MM.1S (cell line): ENCODE measurements at regions not wholly inside any gene's neighbourhood (a gene's known extent, or its start where the extent isn't known, plus 50 kb on each side); places are given as distances from the start of the nearest gene placed in this dataset.

ENCODE experiments used
- DNase-seq: peaks from one replicate; pipeline ENCODE4 v3.0.0-alpha.2; 2015
- H2AFZ ChIP-seq: fragments of 300-600 bp; sonication (generic); 2 replicates; pipeline ENCODE4 v1.6.0; 2016; ENCODE audit warnings: antibody characterized with exemption, low read length
- H3F3A ChIP-seq: fragments of 300-600 bp; sonication (generic); 2 replicates; pipeline ENCODE4 v1.6.1; 2016; ENCODE audit warnings: mild to moderate bottlenecking, antibody characterized with exemption, low read length, moderate library complexity, mixed read lengths; ENCODE audit not compliant: insufficient read depth
- H3K27ac ChIP-seq: fragments of 300-600 bp; sonication (generic); 2 replicates; pipeline ENCODE4 v1.5.1; 2016; ENCODE audit warnings: mild to moderate bottlenecking, low read length
- H3K27me3 ChIP-seq: fragments of 300-600 bp; sonication (generic); replicated peaks from 2 replicates; pipeline ENCODE4 v1.6.0; 2016; ENCODE audit warnings: low read length; ENCODE audit not compliant: insufficient read depth
- H3K36me3 ChIP-seq: fragments of 300-600 bp; sonication (generic); replicated peaks from 2 replicates; pipeline ENCODE4 v1.6.1; 2016; ENCODE audit warnings: mild to moderate bottlenecking, low read length, mixed read lengths; ENCODE audit not compliant: insufficient read depth
- H3K4me1 ChIP-seq: fragments of 300-600 bp; sonication (generic); 2 replicates; pipeline ENCODE4 v1.6.1; 2016; ENCODE audit warnings: low read length, mixed read lengths
- H3K4me2 ChIP-seq: fragments of 300-600 bp; sonication (generic); 2 replicates; pipeline ENCODE4 v1.6.0; 2016; ENCODE audit warnings: low read depth, low read length
- H3K4me3 ChIP-seq: fragments of 300-600 bp; sonication (generic); 2 replicates; pipeline ENCODE4 v1.5.1; 2016; ENCODE audit warnings: low read length, mixed read lengths
- H3K79me2 ChIP-seq: fragments of 300-600 bp; sonication (generic); 2 replicates; pipeline ENCODE4 v1.6.1; 2016; ENCODE audit warnings: mixed run types, low read length, mixed read lengths
- H3K9ac ChIP-seq: fragments of 300-600 bp; sonication (generic); 2 replicates; pipeline ENCODE4 v1.6.1; 2016; ENCODE audit warnings: low read length, mixed read lengths
- H3K9me2 ChIP-seq: fragments of 300-600 bp; sonication (generic); replicated peaks from 2 replicates; pipeline ENCODE4 v1.6.1; 2016; ENCODE audit warnings: mild to moderate bottlenecking, low read length, mixed read lengths; ENCODE audit not compliant: insufficient read depth
- H3K9me3 ChIP-seq: fragments of 300-600 bp; sonication (generic); replicated peaks from 2 replicates; pipeline ENCODE4 v1.6.1; 2016; ENCODE audit warnings: mild to moderate bottlenecking, low read length, mixed read lengths; ENCODE audit not compliant: insufficient read depth
- H4K20me1 ChIP-seq: fragments of 300-600 bp; sonication (generic); 2 replicates; pipeline ENCODE4 v1.6.1; 2016; ENCODE audit warnings: mild to moderate bottlenecking, low read length, moderate library complexity, mixed read lengths; ENCODE audit not compliant: insufficient read depth
- EZH2 ChIP-seq: fragments of 300-600 bp; sonication (generic); optimal IDR thresholded peaks from 2 replicates; pipeline ENCODE3; 2017; ENCODE audit warnings: low read depth, mild to moderate bottlenecking, antibody characterized with exemption, low read length, mixed read lengths
- EZH2phosphoT487 ChIP-seq: fragments of 300-600 bp; sonication (generic); IDR thresholded peaks from 2 replicates; pipeline ENCODE4 v1.6.1; 2018; ENCODE audit warnings: antibody characterized with exemption, low read length
- TF ChIP-seq, protein P1 (sequence below): fragments of 300-600 bp; sonication (generic); IDR thresholded peaks from 2 replicates; pipeline ENCODE4 v1.5.1; 2016; ENCODE audit warnings: antibody characterized with exemption, low read length, mixed read lengths

DNA sequence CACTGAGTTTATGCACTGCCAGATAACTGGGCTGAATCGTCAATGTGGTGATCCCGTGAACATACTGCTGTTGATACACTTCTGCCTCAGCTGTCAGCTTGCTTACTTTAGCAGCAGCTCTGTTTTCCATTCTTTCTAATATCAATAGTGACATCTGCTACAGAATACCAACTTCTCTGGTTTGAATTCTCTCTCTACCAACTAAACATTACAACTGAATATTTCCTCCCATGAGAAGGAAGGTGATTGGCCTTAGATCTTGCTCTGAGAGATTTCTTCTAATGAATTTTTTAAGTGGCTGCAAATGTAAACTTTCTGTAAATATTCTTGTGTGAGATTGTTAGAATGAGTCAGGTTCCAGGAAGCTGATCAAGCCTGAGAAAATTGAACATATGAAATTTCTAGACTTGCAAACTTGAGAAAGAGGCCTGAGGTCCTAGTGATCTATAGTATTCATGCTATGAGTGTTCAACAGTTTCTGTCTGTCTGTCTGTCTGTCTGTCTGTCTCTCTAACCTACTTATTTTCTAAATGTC lies 205.5 kb upstream of the CDKN2B start:
- no peak for DNase-seq
- no peaks in the 10 kb centered on the region for H3K36me3 ChIP-seq
- H4K20me1 ChIP-seq, result no peaks in the 10 kb centered on the region
- H3K9ac ChIP-seq, result no peak overlapping the region
- no peaks in the 10 kb centered on the region for H3F3A ChIP-seq
- no peak overlapping the region for H2AFZ ChIP-seq
- no peaks in the 10 kb centered on the region for H3K79me2 ChIP-seq
- no peak for TF ChIP-seq EZH2phosphoT487
- TF ChIP-seq, protein P1, sequence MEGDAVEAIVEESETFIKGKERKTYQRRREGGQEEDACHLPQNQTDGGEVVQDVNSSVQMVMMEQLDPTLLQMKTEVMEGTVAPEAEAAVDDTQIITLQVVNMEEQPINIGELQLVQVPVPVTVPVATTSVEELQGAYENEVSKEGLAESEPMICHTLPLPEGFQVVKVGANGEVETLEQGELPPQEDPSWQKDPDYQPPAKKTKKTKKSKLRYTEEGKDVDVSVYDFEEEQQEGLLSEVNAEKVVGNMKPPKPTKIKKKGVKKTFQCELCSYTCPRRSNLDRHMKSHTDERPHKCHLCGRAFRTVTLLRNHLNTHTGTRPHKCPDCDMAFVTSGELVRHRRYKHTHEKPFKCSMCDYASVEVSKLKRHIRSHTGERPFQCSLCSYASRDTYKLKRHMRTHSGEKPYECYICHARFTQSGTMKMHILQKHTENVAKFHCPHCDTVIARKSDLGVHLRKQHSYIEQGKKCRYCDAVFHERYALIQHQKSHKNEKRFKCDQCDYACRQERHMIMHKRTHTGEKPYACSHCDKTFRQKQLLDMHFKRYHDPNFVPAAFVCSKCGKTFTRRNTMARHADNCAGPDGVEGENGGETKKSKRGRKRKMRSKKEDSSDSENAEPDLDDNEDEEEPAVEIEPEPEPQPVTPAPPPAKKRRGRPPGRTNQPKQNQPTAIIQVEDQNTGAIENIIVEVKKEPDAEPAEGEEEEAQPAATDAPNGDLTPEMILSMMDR, result no peak
- no peak for TF ChIP-seq EZH2
- no peaks in the 10 kb centered on the region for H3K4me1 ChIP-seq
- no peaks in the 10 kb centered on the region for H3K9me2 ChIP-seq
- no peaks in the 10 kb centered on the region for H3K27me3 ChIP-seq
- no peaks in the 10 kb centered on the region for H3K9me3 ChIP-seq
- no peak overlapping the region for H3K27ac ChIP-seq
- no peak overlapping the region for H3K4me3 ChIP-seq
- no peak overlapping the region for H3K4me2 ChIP-seq

DNA sequence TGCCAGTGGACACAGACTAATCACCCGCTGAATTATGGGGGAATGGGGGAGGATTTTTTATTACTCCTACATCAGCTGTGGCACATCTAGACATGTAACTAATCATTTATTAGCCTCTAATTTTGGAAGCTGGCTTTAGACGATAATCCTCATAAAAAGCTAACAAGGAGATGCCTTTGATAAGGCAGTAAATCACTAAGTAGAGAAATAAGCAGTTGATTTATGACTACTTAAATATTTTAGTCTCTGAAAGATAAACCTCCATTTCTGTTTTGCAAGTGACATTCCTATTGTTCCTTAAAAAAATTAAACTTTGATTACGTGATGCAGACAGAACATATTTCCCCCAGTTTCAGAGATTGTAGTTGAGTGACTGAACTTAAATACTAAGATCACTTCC lies 206.4 kb upstream of the CDKN2B start:
- no peaks in the 10 kb centered on the region for H3K79me2 ChIP-seq
- no peaks in the 10 kb centered on the region for H3K9me2 ChIP-seq
- no peak overlapping the region for H3K4me3 ChIP-seq
- no peak overlapping the region for H3K4me2 ChIP-seq
- H3K27ac ChIP-seq, result no peak overlapping the region
- no peaks in the 10 kb centered on the region for H3K9me3 ChIP-seq
- no peak overlapping the region for H2AFZ ChIP-seq
- no peak for DNase-seq
- no peaks in the 10 kb centered on the region for H4K20me1 ChIP-seq
- H3K4me1 ChIP-seq, result no peaks in the 10 kb centered on the region
- H3K36me3 ChIP-seq, result no peaks in the 10 kb centered on the region
- H3K9ac ChIP-seq, result no peak overlapping the region
- TF ChIP-seq EZH2phosphoT487 (no peak), EZH2 (no peak)
- TF ChIP-seq, protein P1, result no peak
- H3K27me3 ChIP-seq, result no peaks in the 10 kb centered on the region
- no peaks in the 10 kb centered on the region for H3F3A ChIP-seq

DNA sequence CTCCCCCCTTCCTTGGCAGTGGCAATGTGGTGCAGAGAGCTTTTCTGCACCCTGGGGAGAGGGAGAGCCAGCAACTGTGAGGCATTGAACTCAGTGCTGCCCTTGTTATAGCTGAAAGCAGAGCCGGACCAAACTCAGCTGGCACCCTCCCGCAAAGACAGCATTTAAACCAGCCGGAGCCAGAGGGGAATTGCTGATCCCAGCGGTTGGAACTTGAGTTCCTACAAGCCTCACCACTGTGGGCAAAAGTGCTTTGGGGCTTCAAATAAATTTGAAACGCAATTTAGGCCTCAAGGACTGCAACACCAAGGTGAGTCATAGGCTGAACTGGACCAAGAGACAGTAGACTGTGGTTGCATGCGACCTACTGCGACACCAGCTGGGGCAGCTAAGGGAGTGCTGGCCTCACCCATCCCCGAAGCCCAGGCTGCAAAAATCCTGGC lies 207.6 kb upstream of the CDKN2B start:
- Histone ChIP-seq H3K9ac (no peak overlapping the region), H3F3A (no peaks in the 10 kb centered on the region), H3K4me3 (no peak overlapping the region), H3K9me2 (no peaks in the 10 kb centered on the region), H3K9me3 (no peaks in the 10 kb centered on the region), H3K79me2 (no peaks in the 10 kb centered on the region), H3K36me3 (no peaks in the 10 kb centered on the region), H3K27ac (no peak overlapping the region), H2AFZ (no peak overlapping the region), H3K27me3 (no peaks in the 10 kb centered on the region), H3K4me2 (no peak overlapping the region), H4K20me1 (no peaks in the 10 kb centered on the region), H3K4me1 (no peaks in the 10 kb centered on the region)
- no peak for TF ChIP-seq EZH2
- TF ChIP-seq, protein P1, result no peak
- TF ChIP-seq EZH2phosphoT487, result no peak
- no peak for DNase-seq
